ENCODE measurements at regions not wholly inside any gene's neighbourhood (a gene's known extent, or its start where the extent isn't known, plus 50 kb on each side); places are given as distances from the start of the nearest gene placed in this dataset. TPM values are rescaled to one million over a fixed set of nuclear protein-coding genes. Genes with fewer than 3 reads are reported as not detected.

Small RNAs in the stretch of these regions (small RNA-seq; reads per million reads assigned to genes)
- not detected for gene RF00012

Data from skeletal muscle tissue (tissue), 1 donor.